ENCODE measurements at regions not wholly inside any gene's neighbourhood (a gene's known extent, or its start where the extent isn't known, plus 50 kb on each side); places are given as distances from the start of the nearest gene placed in this dataset.

DNA sequence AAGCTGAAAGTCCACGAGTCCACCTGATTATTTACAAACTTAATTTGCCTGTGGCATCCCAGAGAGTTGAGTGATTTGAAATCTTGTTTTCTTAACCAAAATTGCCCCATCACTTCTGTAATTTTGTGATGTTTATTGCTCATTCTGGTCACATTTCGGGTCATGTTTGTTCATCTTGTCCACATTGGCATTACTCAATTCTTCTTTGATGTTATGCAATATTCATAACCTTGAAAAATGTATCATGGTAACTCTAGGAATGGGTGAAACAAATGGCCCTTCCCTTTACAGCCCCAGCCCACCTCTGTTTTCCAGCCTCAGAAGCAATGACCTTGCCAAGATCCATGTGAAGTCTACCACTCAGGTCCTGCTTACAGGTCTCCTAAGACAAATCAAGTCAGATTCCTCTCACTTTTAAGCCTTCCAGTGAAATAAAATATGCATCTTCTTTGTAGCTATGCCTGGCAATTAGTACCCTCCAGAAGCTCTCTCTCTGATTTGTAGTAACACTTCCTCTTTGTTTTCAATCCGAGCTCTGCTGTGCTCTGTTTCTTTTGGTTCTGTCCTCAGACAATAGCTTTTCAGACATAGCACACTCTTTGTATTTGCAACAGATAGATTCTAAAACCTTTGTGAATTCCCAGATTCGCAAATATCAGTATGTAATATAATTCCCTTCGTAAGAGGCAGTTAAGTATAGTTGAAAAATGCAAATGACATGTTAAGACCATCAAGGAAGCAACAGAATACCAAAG, 330.3 kb upstream of the IRX1 start:
- TF ChIP-seq CTCF (conservative IDR thresholded peaks at IDR 0.05 in 1 of 2, IDR thresholded peaks at IDR 0.05 in 1 of 2; ENCODE audit: low read depth in 1 of 2, low read length in 2 of 2) (no peak), EZH2 (IDR thresholded peaks at IDR 0.05; ENCODE audit: low read length, missing control alignments) (no peak)
